Thyroid gland (tissue), 4 donors: ENCODE measurements at regions not wholly inside any gene's neighbourhood (a gene's known extent, or its start where the extent isn't known, plus 50 kb on each side); places are given as distances from the start of the nearest gene placed in this dataset.

ENCODE experiments used
- DNase-seq, 2 donors: peaks; one replicate each; pipeline ENCODE4 v3.0.0-alpha.2; 2019
- H3K27ac ChIP-seq, 3 donors: fragments of 200-600 bp; sonication (generic); 1 replicate in 2 of 3; 2 replicates in 1 of 3; pipeline ENCODE4 v1.5.1; 2016 to 2019; ENCODE audit warnings: mild to moderate bottlenecking in 1 of 3, moderate library complexity in 1 of 3
- H3K27me3 ChIP-seq: fragments of 200-600 bp; sonication (generic); one replicate; pipeline ENCODE4 v1.5.1; 2019
- H3K36me3 ChIP-seq, 2 donors: fragments of 200-600 bp; sonication (generic); one replicate each; pipeline ENCODE4 v1.5.1; 2016 to 2019
- H3K4me1 ChIP-seq, 2 donors: fragments of 200-600 bp; sonication (generic); one replicate each; pipeline ENCODE4 v1.5.1; 2017 to 2019
- H3K4me3 ChIP-seq, 3 donors: fragments of 200-600 bp; sonication (generic); replicated peaks in 1 of 3; 1 replicate in 2 of 3; 2 replicates in 1 of 3; pipeline ENCODE4 v1.5.1; 2016; ENCODE audit warnings: mild to moderate bottlenecking in 1 of 3
- H3K9me3 ChIP-seq: fragments of 200-600 bp; sonication (generic); one replicate; pipeline ENCODE4 v1.5.1; 2017
- POLR2A ChIP-seq, 2 donors: fragments of 450-650 bp; IDR thresholded peaks; one replicate each; pipeline ENCODE4 v1.6.1; 2017; ENCODE audit warnings: antibody characterized with exemption in 2 of 2, mild to moderate bottlenecking in 2 of 2, moderate library complexity in 1 of 2
- WGBS, 2 donors: methylation state at CpG; one replicate each; pipeline ENCODE4 v1.1.5; 2017; 5-methylcytosine and 5-hydroxymethylcytosine counted together
- intact Hi-C: fragments of 100-400 bp; cut with DNase I; formaldehyde crosslinking; loops from one replicate; pipeline ENCODE4 v1.15.1; 2023
- TF ChIP-seq, protein P1 (sequence below), 6 experiments: fragments of 200-600 bp in 3 of 6; fragments of 450-650 bp in 3 of 6; sonication (generic) in 3 of 6; IDR thresholded peaks; one replicate each; pipeline ENCODE4 v1.5.1; 2016 to 2019; ENCODE audit warnings: antibody characterized with exemption in 6 of 6, mild to moderate bottlenecking in 2 of 6, inconsistent platforms in 1 of 6, moderate library complexity in 1 of 6

DNA sequence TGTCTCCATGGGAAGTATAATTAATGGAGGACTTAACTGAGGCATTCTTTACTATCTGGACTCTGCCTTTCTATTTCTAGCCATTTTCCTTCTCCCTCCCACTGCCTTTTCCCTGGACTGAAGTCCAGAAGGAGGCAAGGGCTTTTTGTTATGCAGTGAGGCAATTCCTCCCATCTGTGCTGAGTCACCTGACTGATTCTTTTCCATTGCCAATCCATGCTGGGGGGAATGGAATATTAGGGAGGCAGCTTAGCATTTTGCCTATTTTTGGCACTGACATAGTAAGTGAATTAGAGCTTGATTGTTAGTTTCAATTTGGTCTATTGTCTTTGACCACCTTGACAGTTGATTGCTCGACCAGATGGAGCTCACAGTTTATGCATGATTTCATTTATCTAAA, 1000.6 kb upstream of the PRMT6 start:
- Histone ChIP-seq H3K9me3 (no peaks in the 10 kb centered on the region), H3K36me3 (no peaks in the 10 kb centered on the region), H3K27me3 (no peaks in the 10 kb centered on the region), H3K27ac (no peak overlapping the region), H3K4me3 (no peak overlapping the region), H3K4me1 (no peaks in the 10 kb centered on the region)
- TF ChIP-seq, protein P1, sequence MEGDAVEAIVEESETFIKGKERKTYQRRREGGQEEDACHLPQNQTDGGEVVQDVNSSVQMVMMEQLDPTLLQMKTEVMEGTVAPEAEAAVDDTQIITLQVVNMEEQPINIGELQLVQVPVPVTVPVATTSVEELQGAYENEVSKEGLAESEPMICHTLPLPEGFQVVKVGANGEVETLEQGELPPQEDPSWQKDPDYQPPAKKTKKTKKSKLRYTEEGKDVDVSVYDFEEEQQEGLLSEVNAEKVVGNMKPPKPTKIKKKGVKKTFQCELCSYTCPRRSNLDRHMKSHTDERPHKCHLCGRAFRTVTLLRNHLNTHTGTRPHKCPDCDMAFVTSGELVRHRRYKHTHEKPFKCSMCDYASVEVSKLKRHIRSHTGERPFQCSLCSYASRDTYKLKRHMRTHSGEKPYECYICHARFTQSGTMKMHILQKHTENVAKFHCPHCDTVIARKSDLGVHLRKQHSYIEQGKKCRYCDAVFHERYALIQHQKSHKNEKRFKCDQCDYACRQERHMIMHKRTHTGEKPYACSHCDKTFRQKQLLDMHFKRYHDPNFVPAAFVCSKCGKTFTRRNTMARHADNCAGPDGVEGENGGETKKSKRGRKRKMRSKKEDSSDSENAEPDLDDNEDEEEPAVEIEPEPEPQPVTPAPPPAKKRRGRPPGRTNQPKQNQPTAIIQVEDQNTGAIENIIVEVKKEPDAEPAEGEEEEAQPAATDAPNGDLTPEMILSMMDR (IDR thresholded peaks at IDR 0.05), result no peak
- TF ChIP-seq POLR2A (IDR thresholded peaks at IDR 0.05), result no peak
- 57 to 62% methylated on average over 1 of the region's 1 CpG for WGBS, 2 donors
- intact Hi-C loops, result no loop called here
- DNase-seq, result no peak

- 44 to 46% methylated on average over 3 of the region's 3 CpGs for WGBS, 2 donors
- no peaks in the 10 kb centered on the region for H3K36me3 ChIP-seq
- H3K4me1 ChIP-seq, result no peaks in the 10 kb centered on the region
- intact Hi-C loops, result no loop called here
- no peaks in the 10 kb centered on the region for H3K9me3 ChIP-seq
- H3K4me3 ChIP-seq, result no peak overlapping the region
- H3K27me3 ChIP-seq, result no peaks in the 10 kb centered on the region
- H3K27ac ChIP-seq, result no peak overlapping the region
- TF ChIP-seq POLR2A (IDR thresholded peaks at IDR 0.05), result no peak
- TF ChIP-seq, protein P1 (IDR thresholded peaks at IDR 0.05), result no peak
- no peak for DNase-seq
These were observed 994.6 kb upstream of the PRMT6 start for GRCh38 chr1:106061586-106062495.

DNA sequence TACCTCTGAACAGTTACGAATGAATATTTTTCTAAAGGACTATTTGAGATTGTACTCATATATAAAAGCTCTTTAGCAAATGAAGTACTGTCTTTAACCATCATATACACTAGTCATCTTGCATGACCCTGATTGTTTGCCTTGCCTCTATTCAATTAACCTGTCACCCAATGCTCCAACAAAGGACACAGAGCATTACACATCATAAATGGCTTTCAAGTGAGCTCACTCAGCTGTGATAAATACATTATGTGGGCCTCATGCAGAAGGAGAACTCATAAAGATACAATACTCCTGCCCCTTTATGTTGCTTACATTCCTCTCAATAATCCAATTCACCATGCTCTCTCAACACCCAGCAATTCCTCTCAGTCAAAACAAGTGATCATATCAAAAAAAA, 993.0 kb upstream of the PRMT6 start:
- no peak for TF ChIP-seq POLR2A (IDR thresholded peaks at IDR 0.05)
- TF ChIP-seq, protein P1 (IDR thresholded peaks at IDR 0.05), result no peak
- Histone ChIP-seq H3K4me1 (no peaks in the 10 kb centered on the region), H3K36me3 (no peaks in the 10 kb centered on the region), H3K4me3 (no peak overlapping the region), H3K9me3 (no peaks in the 10 kb centered on the region), H3K27me3 (no peaks in the 10 kb centered on the region), H3K27ac (no peak overlapping the region)
- WGBS, 2 donors, result 90 to 95% methylated on average over 1 of the region's 1 CpG
- intact Hi-C loops, result no loop called here
- DNase-seq, result no peak

DNA sequence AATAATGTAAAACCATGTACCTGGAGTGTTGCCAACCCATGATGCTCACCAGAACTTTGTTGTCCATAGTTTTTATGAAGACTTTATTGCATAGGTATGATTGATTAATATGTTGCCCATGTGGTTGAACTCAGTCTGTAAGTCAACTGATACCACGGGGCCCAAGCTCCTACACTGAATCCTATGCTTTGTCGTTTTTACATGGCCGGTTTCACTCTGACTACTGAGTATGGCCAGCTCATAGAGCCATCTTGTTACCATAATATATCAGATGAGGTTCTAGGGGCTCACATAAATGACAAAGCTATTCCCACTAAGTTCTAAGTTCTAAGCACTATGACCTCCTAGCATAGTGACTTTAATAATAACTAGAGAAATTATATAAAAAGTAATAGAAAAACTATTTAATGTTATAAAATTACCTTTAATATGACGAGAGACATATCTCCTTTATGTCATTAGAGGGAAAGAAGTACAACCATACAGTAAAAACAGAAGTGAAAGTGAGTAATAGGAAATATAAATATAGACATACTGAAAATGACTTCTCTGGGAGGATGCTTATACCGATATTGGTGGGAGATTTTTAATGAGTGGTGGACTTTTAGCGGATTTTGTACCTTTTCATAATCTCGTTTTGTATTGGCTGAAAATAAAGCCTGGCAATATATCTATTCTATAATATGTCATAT, 983.4 kb upstream of the PRMT6 start:
- Histone ChIP-seq H3K27ac (no peak overlapping the region), H3K4me3 (no peak overlapping the region), H3K27me3 (no peaks in the 10 kb centered on the region), H3K9me3 (no peaks in the 10 kb centered on the region), H3K4me1 (no peaks in the 10 kb centered on the region), H3K36me3 (no peaks in the 10 kb centered on the region)
- DNase-seq, result no peak
- 75 to 82% methylated on average over 7 of the region's 7 CpGs for WGBS, 2 donors
- intact Hi-C loops, result no loop called here
- TF ChIP-seq, protein P1 (IDR thresholded peaks at IDR 0.05), result no peak
- no peak for TF ChIP-seq POLR2A (IDR thresholded peaks at IDR 0.05)
